GM12892 (cell line): ENCODE measurements at regions not wholly inside any gene's neighbourhood (a gene's known extent, or its start where the extent isn't known, plus 50 kb on each side); places are given as distances from the start of the nearest gene placed in this dataset.

ENCODE experiments used
- POLR2A ChIP-seq: IDR thresholded peaks from 2 replicates; pipeline ENCODE4 v1.6.1; 2011; ENCODE audit warnings: low read depth, low read length, control low read depth
- POLR2AphosphoS5 ChIP-seq: IDR thresholded peaks from 2 replicates; pipeline ENCODE4 v1.6.1; 2011; ENCODE audit warnings: low read depth, low read length, control low read depth

DNA sequence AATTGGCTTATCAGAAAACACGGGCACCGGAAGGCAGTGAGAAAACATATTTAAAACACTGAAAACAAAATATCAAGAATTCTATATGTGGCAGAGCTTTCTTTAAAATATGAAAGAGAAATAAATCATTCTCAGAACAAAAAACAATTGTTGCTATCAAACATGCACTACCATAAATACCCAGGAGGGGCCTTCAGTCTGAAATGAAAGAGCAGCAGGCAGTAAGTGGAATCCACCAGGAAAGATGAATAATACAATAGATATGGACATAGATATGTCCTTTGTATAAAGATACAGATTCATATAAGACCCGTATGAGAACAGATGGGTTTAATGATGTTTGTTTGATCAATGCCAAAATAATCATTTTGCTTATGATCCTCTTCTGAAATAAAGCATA lies 142.0 kb downstream of the TMEM18 start:
- TF ChIP-seq POLR2AphosphoS5: no peak
- TF ChIP-seq POLR2A: no peak
